Nephron progenitor cell (in vitro differentiated cells): ENCODE measurements at regions not wholly inside any gene's neighbourhood (a gene's known extent, or its start where the extent isn't known, plus 50 kb on each side); places are given as distances from the start of the nearest gene placed in this dataset.
A peak's percentile ranks its signal among the peaks of the same experiment; 100 is the strongest.

ENCODE experiments used
- DNase-seq: peaks from one replicate; pipeline ENCODE4 v3.0.0; 2021
- H3K27ac Mint-ChIP-seq: 2 replicates; pipeline ENCODE4 v1.8.0; 2021; ENCODE audit warnings: mild to moderate bottlenecking, moderate library complexity, mixed read lengths
- H3K27me3 Mint-ChIP-seq: 2 replicates; pipeline ENCODE4 v1.8.0; 2021; ENCODE audit warnings: mild to moderate bottlenecking, low read depth, mixed read lengths; ENCODE audit not compliant: poor library complexity
- H3K36me3 Mint-ChIP-seq: 2 replicates; pipeline ENCODE4 v1.8.0; 2021; ENCODE audit warnings: low read depth, mixed read lengths
- H3K4me1 Mint-ChIP-seq: 2 replicates; pipeline ENCODE4 v1.8.0; 2021; ENCODE audit warnings: mixed read lengths
- H3K4me3 Mint-ChIP-seq: 2 replicates; pipeline ENCODE4 v1.8.0; 2021; ENCODE audit warnings: mild to moderate bottlenecking, moderate library complexity, mixed read lengths
- H3K9me3 Mint-ChIP-seq: 2 replicates; pipeline ENCODE4 v1.8.0; 2021; ENCODE audit warnings: mild to moderate bottlenecking, moderate library complexity, mixed read lengths
- CTCF ChIP-seq: fragments of 200-600 bp; sonication (generic); IDR thresholded peaks from 2 replicates; pipeline ENCODE4 v1.5.0; 2021; ENCODE audit warnings: antibody characterized with exemption

GRCh38 chr4:187183346-187183745 is 459.7 kb upstream of the FAT1 start:
- Mint-ChIP-seq H3K27me3 (no peaks in the 10 kb centered on the region), H3K9me3 (no peaks in the 10 kb centered on the region), H3K27ac (peak overlapping the region; percentile 57), H3K4me3 (no peak overlapping the region), H3K36me3 (no peaks in the 10 kb centered on the region), H3K4me1 (peaks cover 68% of the 10 kb centered on the region)
- TF ChIP-seq CTCF: no peak
- no peak for DNase-seq

GRCh38 chr4:187183826-187184225 is 460.2 kb upstream of the FAT1 start:
- Mint-ChIP-seq H3K27me3 (no peaks in the 10 kb centered on the region), H3K4me1 (peaks cover 65% of the 10 kb centered on the region), H3K9me3 (no peaks in the 10 kb centered on the region), H3K27ac (no peak overlapping the region), H3K36me3 (no peaks in the 10 kb centered on the region), H3K4me3 (no peak overlapping the region)
- DNase-seq: no peak
- TF ChIP-seq CTCF: no peak

- H3K4me3 Mint-ChIP-seq: no peak overlapping the region
- H3K9me3 Mint-ChIP-seq: no peaks in the 10 kb centered on the region
- no peak for DNase-seq
- TF ChIP-seq CTCF: no peak
- no peaks in the 10 kb centered on the region for H3K36me3 Mint-ChIP-seq
- no peak overlapping the region for H3K27ac Mint-ChIP-seq
- H3K4me1 Mint-ChIP-seq: peaks cover 58% of the 10 kb centered on the region
- no peaks in the 10 kb centered on the region for H3K27me3 Mint-ChIP-seq
Measured at GRCh38 chr4:187184508-187184907, 460.9 kb upstream of the FAT1 start.

GRCh38 chr4:187188118-187188517 is 464.5 kb upstream of the FAT1 start:
- no peak overlapping the region for H3K4me3 Mint-ChIP-seq
- DNase-seq: no peak
- H3K9me3 Mint-ChIP-seq: no peaks in the 10 kb centered on the region
- H3K27me3 Mint-ChIP-seq: no peaks in the 10 kb centered on the region
- no peaks in the 10 kb centered on the region for H3K36me3 Mint-ChIP-seq
- no peak for TF ChIP-seq CTCF
- no peak overlapping the region for H3K27ac Mint-ChIP-seq
- peaks cover 23% of the 10 kb centered on the region for H3K4me1 Mint-ChIP-seq

- Mint-ChIP-seq H3K36me3 (no peaks in the 10 kb centered on the region), H3K4me1 (peaks cover 19% of the 10 kb centered on the region), H3K27me3 (no peaks in the 10 kb centered on the region), H3K4me3 (no peak overlapping the region), H3K27ac (no peak overlapping the region), H3K9me3 (no peaks in the 10 kb centered on the region)
- TF ChIP-seq CTCF: no peak
- DNase-seq: no peak
Measured at GRCh38 chr4:187188741-187189140, 465.1 kb upstream of the FAT1 start.

- no peaks in the 10 kb centered on the region for H3K9me3 Mint-ChIP-seq
- H3K27me3 Mint-ChIP-seq: no peaks in the 10 kb centered on the region
- peaks cover 12% of the 10 kb centered on the region for H3K4me1 Mint-ChIP-seq
- H3K4me3 Mint-ChIP-seq: no peak overlapping the region
- H3K36me3 Mint-ChIP-seq: no peaks in the 10 kb centered on the region
- no peak for TF ChIP-seq CTCF
- no peak overlapping the region for H3K27ac Mint-ChIP-seq
- no peak for DNase-seq
Measured at GRCh38 chr4:187190390-187190789, 466.7 kb upstream of the FAT1 start.
